ENCODE measurements at regions not wholly inside any gene's neighbourhood (a gene's known extent, or its start where the extent isn't known, plus 50 kb on each side); places are given as distances from the start of the nearest gene placed in this dataset.
"Not testable (repeated sequence)": the region's sequence is repeated elsewhere in the genome, so short reads cannot be mapped to it uniquely, and the experiment has no call there.

DNA sequence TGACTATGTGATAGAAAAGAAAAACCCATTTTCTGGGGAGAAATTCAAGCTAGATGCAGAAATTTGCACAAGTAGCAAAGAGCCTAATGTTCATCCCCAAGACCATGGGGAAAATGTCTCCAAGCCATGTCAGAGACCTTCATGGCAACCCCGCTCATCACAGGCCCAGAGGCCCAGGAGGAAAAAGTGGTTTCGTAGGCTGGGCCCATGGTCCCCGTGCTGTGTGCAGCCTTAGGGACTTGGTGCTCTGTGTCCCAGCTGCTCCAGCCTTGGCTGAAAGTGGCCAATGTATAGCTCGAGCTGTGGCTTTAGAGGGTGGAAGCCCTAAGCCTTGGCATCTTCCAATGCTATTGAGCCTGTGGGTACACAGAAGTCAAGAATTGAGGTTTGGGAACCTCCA lies 711.2 kb upstream of the ZNF608 start:
- ChIA-PET CTCF (interaction anchor here (1.5 kb wide), 1 partner anchor 11 kb away, joined by 3 read pairs; no protein-coding TSS in a partner anchor), POLR2A (no interaction called here)
- no peak for DNase-seq (ENCODE audit: extremely low spot score)
- TF ChIP-seq, protein P1, sequence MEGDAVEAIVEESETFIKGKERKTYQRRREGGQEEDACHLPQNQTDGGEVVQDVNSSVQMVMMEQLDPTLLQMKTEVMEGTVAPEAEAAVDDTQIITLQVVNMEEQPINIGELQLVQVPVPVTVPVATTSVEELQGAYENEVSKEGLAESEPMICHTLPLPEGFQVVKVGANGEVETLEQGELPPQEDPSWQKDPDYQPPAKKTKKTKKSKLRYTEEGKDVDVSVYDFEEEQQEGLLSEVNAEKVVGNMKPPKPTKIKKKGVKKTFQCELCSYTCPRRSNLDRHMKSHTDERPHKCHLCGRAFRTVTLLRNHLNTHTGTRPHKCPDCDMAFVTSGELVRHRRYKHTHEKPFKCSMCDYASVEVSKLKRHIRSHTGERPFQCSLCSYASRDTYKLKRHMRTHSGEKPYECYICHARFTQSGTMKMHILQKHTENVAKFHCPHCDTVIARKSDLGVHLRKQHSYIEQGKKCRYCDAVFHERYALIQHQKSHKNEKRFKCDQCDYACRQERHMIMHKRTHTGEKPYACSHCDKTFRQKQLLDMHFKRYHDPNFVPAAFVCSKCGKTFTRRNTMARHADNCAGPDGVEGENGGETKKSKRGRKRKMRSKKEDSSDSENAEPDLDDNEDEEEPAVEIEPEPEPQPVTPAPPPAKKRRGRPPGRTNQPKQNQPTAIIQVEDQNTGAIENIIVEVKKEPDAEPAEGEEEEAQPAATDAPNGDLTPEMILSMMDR (IDR thresholded peaks at IDR 0.05; ENCODE audit: control extremely low read depth, extremely low read depth, low read depth, missing control alignments) = no peak

DNA sequence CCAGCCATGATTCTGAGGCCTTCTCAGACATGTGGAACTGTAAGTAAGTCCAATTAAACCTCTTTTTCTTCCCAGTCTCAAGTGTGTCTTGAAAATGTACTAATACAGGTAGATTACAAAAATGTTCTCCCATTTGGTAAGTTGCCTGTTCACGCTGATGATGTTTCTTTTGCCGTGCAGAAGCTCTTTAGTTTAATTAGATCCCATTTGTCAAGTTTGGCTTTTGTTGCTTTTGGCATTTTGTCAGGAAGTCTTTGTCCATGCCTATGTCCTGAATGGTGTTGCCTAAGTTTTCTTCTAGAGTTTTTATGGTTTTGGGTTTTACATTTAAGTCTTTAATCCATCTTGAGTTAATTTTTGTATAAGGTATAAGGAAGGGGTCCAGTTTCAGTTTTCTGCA lies 712.5 kb upstream of the ZNF608 start:
- DNase-seq (ENCODE audit: extremely low spot score); CTCF ChIA-PET; POLR2A ChIA-PET: not testable (repeated sequence)

DNA sequence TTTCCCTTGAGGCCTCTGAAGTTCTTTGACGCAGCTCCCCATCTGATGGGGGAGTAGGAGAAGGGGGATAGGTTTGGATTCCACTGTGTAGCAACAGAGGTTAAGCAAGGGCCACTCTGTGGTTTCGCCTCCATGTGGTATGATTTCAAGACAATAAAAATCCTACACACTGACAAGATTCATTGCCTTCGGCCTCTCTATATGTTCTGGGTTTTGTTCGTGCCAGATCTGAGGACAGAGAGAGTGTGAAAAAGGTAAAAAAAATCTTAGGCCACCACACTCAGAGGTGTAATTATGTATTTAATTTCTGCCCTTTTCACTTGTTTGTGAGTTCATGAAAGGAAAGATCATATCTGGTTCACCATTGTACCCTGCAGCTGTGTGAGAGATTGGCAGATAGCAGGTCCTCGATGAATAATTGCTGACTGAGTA lies 715.2 kb upstream of the ZNF608 start:
- TF ChIP-seq, protein P1 (IDR thresholded peaks at IDR 0.05; ENCODE audit: control extremely low read depth, extremely low read depth, low read depth, missing control alignments) = no peak
- ChIA-PET CTCF (interaction anchor here (1.4 kb wide), 1 partner anchor 35 kb away, joined by 3 read pairs; no protein-coding TSS in a partner anchor), POLR2A (no interaction called here)
- DNase-seq (ENCODE audit: extremely low spot score) = no peak

DNA sequence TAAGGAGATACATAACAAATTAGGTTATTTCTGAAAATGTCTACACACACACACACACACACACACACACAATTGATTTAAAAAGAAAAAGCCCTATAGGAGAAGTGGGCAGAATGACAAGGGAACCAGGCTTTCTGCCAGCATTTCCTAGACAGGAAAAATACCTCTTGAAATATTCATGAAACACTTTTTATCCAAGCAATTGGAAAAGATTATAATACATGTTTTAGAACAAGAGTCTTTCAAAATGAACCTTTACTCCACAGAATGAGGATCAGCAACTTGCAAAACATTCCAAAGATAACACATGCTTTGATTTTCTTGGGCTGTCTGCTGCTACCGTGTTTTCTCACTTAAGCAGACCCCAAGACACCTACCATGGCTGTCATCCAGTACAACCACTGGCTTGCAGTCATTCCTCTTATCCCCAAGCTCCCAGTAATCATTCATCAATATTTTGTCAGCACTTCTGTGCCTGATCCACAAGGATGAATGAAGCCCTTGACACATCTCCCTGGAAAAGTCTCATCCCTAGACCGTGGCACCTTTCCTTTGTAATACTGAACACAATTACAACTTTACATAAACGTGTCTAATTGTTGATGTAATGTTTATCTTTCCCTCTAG lies 717.1 kb upstream of the ZNF608 start:
- no peak for DNase-seq (ENCODE audit: extremely low spot score)
- TF ChIP-seq, protein P1 (IDR thresholded peaks at IDR 0.05; ENCODE audit: control extremely low read depth, extremely low read depth, low read depth, missing control alignments) = no peak
- ChIA-PET POLR2A (no interaction called here), CTCF (no interaction called here)

DNA sequence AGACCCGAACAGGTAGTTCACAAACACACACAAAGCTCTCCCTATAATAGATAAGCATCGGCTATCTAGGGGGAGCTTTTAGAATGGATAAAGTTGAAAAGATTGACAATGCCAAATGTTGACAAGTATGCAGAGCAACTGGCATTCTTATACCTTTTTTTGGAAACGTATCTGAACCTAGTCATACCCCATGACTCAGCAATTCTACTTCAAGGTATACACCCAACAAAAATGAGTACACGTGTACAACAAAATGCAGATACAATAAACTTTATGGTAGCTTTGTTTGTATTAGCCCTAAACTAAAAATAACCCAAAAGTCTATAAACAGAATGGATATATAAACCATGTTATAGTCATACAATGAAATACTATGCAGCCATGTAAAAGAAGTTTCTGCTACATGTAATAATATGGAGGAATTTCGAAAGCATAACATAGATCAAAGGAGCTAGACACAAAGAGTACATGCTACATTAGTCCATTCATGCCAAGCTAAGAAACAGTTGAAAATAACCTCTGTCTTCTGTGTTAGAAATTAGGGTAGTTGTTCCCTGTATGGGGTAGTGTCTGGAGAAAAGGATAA lies 718.5 kb upstream of the ZNF608 start:
- TF ChIP-seq, protein P1 (IDR thresholded peaks at IDR 0.05; ENCODE audit: control extremely low read depth, extremely low read depth, low read depth, missing control alignments) = no peak
- POLR2A ChIA-PET = no interaction called here
- CTCF ChIA-PET = interaction anchor here (1.1 to 1.6 kb wide), 3 partner anchors 9 to 26 kb away, joined by 3 to 4 read pairs (median 3); no protein-coding TSS in a partner anchor
- no peak for DNase-seq (ENCODE audit: extremely low spot score)

DNA sequence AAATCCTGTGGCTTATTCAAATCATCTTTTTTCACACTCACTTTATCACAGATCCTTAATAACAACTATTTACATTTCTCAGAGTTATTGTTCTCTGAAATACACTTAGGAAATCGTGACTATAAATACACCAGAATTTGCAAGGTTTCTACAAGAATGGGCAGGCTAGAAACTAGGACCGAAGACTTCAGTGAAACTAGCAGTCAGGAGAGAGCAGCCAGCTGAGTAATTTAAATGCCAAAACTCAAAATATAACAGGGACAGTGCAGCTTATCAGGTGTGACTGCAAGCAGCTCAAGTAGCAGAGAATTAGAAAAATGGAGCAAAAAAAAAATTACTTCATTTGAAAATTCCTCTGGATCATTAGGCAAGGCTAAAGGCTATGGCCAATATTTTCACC lies 719.3 kb upstream of the ZNF608 start:
- TF ChIP-seq, protein P1 (IDR thresholded peaks at IDR 0.05; ENCODE audit: control extremely low read depth, extremely low read depth, low read depth, missing control alignments) = no peak
- ChIA-PET CTCF (interaction anchor here (1.1 to 1.6 kb wide), 3 partner anchors 8 to 26 kb away, joined by 3 to 4 read pairs (median 3); no protein-coding TSS in a partner anchor), POLR2A (no interaction called here)
- no peak for DNase-seq (ENCODE audit: extremely low spot score)

DNA sequence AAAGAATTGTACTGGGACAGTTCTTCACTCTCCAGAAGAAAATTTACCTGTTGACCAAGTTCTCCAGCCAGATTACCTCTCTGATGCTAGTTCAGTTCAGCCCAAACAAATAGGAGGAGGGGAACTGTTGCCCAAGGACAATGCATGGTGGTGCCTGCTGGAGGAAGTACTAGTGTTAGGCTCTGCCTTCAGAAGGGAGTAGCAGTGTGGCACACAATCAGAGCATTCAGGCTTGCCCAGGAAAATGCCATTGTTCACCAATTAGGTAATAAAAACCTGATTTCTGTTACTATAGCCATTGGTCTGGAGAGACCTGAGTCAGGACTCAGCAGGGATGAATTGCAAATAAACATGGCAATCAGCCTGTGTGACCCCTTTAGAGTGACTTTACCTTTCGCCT lies 720.8 kb upstream of the ZNF608 start:
- TF ChIP-seq, protein P1 (IDR thresholded peaks at IDR 0.05; ENCODE audit: control extremely low read depth, extremely low read depth, low read depth, missing control alignments) = no peak
- POLR2A ChIA-PET = no interaction called here
- CTCF ChIA-PET = no interaction called here
- DNase-seq (ENCODE audit: extremely low spot score) = no peak

Data from GM10248 (cell line).